GM19397 (cell line): ENCODE measurements at regions not wholly inside any gene's neighbourhood (a gene's known extent, or its start where the extent isn't known, plus 50 kb on each side); places are given as distances from the start of the nearest gene placed in this dataset.
"Not testable (repeated sequence)": the region's sequence is repeated elsewhere in the genome, so short reads cannot be mapped to it uniquely, and the experiment has no call there.

Experiments used
- ATAC-seq: cut with Tn5 transposase; IDR thresholded peaks from one replicate; pipeline ENCODE4 v1.9.1; 2021; ENCODE audit warnings: mild to moderate bottlenecking, moderate library complexity; ENCODE audit not compliant: unreplicated experiment

DNA sequence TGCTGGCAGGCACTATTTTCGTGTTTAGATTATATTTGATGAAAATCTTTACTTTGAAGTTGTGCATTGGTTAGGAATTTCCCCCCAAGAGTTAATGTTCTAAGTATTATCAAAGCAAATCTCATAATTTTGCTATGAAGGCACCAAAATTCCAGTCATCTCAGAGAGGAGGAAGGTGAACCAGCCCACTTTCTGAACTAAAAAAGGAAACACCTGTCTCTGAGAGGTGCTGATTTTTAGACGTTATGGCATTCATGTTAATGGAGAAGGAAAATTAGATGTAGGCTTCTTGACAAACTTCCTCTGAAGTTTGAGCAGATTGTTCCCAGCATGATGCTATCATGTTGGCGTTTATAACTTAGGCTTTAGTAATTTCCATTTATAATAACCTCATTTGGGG lies 432.9 kb upstream of the ACTBL2 start:
- no peak for ATAC-seq

DNA sequence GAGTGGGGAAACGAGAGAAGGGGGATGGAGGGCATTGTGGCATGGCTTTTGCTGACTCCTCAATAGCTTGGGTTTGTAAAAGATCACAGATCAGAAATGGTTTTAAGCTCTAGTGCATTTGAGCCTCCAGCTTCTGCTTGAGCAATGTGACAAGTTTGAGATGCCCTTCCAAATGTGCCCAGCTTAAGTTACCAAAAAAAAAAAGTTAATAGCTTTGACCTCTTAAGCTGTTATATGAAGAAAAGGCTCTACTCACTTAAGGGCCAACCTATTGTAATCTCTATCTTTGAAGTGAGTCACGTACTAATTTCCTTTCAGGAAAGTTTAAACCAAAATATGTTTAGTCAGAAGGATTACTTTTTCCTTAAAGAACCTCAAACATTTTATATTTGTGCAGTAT lies 428.8 kb upstream of the ACTBL2 start:
- no peak for ATAC-seq

DNA sequence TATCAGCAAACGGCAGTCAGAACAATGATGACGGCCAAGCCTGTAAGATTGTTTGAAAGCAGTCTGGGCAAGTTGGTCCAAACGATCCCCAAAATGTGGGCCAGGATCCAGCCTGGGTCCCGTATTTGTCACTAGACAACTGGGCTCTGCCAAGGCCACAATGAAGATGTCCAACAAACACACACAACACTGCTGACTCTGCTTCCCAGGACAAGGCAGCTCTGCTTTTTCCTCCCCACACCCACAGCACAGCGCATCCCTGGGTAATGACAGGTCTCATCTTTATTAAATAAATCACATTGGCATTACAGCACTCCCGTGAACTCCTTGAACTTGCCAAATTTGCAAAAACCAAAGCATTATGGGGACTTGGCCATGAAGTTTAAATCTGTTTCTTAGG lies 424.1 kb upstream of the ACTBL2 start:
- ATAC-seq = no peak

DNA sequence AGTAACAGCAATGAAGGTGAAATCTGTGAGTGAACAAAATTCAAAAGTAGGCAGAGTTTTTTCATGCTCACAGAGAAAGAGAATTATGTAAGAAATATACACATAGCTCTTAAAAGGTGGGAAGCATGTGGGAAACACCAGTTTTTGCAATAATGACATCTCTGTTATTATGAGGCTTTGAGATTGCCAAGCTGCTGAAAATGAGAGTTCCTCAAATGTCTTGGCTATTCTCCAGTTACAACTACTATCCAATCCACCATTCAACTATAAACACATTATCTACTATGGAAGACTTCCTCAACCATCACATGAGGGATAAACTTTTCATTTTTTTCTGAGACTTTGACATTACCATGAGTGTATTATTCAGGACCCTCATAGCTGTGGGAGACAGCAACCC lies 420.8 kb upstream of the ACTBL2 start:
- ATAC-seq = no peak

DNA sequence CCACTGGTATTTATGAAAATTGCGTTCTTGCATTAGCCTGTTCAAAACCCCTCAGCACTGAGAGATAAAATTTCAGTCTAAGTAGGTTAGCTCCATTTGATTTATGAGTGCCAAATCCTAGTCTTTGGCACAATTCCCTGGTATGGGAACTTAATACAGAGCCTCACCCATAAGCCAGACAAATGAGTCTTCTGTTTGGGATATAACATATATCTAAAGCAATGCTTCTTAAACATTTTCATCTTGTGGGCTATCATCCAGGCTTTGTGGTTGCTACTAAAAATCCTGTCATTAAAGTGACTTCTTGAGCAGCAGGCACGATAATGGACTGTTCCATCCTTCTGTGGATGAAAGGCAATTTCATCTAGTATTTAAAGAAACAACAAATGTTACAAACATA lies 419.5 kb upstream of the ACTBL2 start:
- ATAC-seq = no peak

DNA sequence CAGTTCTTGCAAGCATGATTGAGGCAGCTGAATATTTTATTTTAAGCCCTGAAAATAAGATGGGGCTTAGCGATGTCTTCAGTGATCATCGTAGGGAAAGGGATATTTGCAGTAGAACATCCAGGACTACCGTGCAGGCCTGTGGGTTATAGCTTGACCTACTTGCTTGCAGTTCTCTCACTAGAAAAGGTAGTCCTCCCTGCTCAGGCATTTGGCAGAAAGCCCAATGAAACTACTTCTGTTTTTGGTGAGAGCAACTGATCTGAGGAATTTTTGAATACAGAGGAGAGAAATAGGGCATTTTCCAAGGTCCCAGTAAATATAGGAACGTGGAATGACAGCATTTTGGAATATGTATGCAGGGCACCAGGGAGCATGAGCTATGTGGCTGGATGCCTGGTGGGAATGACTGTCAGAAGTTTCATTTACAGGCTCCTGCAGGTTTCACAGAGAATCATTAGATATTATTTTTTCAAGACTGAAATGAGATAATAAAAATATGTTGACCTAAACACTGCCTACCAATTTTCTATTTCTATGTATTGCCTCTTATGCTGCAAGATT lies 417.9 kb upstream of the ACTBL2 start:
- ATAC-seq = no peak

DNA sequence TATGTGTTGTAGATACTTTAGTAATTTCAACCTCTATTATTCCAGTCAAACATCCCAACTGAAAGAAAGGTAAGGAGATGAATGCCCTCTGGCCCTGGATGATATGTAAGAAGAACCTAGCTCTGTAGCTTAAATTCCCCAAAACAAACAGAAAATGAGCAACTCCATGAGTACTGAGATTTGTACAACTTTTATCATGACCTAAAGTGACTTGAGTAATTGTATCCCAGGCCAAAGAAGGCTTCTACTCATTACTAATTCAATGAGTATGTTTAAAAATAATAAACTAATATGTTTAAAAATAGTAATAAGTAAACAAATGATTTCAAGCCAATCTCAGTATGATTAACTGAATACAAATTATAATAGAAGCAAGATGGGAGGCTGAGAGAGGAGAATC lies 414.0 kb upstream of the ACTBL2 start:
- ATAC-seq = no peak

DNA sequence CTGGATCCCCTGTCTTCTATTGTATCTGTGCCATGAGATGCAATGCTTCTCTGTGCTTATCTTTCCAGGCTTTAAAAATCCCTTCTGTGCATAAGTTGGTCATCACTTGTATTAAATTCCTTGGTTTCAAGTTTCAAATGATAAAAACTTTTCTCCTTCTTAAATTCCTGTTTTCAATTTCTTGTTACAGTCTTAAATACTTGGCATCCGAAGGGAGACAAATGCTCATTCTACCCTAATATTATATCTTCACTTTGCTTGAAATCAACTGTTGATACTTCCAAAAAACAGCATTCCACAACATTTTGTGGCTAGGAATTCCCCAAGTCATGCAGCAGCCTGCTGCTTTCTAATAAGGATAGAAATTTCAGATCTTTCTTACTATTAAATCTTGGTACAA lies 413.2 kb upstream of the ACTBL2 start:
- no peak for ATAC-seq

DNA sequence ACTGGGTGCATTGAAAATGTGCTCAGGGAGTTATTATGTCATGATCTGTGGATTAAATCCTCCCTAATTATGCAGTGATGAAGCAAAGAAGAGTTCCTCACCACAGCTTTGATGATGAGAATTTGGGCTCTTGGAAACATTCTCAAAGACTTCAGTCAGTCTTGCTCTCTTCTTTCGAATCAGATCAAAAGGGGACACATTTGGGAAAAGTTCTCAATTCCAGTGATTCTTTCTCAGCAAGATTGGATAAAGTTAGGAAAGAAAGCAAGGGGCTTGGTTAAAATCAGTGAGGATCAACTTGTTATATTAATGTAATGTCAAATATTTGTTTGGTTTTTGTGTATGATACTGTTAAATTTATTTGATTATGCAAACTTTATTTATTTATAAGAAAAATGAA lies 411.3 kb upstream of the ACTBL2 start:
- ATAC-seq = no peak

DNA sequence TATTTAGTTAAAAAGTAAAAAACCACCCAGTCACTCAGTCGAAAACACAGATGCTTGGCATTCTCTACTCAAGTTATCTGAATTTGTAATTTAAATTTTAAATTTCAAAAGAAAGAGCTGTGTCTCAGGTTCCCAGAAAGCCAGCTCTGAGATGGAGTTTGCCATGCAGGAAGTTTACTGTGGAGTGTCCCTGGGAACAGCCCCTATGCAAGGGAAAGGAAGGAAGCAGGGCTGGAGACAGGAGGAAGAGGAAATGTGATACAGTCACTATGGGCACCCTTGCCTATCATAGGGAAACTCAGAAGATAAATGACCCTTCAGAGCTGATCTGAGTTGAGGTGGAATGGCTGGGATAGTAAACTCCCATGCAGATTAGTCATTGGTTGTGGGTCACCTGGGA lies 408.8 kb upstream of the ACTBL2 start:
- no peak for ATAC-seq

DNA sequence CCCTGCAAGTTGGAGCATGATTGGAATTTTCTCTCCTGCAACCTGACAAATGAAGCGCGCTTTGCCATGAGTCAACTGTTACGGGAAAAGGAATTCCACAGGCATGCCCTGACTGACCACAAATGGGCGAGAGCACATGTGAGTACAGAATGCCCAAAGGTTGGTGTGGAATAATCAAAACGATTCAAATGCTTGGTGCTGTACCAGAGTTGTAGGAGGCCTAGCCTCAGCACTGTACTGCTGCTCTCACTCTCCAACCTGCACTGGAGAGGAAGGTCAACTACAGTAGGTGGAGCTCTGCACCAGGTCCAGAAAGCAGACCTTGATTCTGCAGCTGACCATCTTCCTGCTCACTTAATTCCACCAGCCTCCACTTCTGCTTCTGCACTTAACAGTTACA lies 406.9 kb upstream of the ACTBL2 start:
- ATAC-seq = no peak

DNA sequence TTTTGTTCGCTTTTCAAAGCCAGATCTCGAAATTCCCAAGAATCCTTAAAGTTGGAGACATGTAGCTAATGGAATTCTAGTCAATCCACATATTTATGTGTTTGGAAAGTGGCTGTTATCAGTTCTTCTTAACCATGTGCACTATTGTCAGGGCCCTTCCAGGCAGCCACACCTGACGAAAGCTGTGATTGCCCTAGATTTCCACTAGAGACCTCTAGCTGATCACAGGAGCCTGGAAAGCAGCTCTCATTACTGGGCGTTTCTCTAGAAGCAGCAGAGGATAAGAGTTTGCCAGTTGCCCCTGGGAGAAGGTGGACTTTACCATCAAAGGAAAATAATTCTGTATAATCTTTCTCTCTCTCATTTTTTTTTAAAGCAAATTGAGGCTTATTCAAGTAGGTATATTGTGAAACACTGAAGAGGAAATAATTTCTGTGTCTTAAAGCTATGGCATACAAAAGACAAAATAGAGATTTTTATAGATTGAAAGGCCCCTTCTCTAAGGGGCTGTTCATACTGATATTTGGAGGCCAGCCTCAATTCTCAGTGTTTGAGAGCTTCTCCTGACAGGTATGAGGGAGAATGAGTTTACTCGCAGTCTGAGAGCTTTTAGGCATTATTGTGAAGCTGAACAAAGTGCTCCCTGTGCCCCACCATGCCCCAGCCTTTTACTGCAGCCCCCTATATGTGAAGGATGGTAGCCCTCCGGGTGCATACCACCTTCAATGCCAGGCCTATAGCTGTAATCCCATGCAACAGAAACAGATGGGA lies 405.4 kb upstream of the ACTBL2 start:
- ATAC-seq = no peak

DNA sequence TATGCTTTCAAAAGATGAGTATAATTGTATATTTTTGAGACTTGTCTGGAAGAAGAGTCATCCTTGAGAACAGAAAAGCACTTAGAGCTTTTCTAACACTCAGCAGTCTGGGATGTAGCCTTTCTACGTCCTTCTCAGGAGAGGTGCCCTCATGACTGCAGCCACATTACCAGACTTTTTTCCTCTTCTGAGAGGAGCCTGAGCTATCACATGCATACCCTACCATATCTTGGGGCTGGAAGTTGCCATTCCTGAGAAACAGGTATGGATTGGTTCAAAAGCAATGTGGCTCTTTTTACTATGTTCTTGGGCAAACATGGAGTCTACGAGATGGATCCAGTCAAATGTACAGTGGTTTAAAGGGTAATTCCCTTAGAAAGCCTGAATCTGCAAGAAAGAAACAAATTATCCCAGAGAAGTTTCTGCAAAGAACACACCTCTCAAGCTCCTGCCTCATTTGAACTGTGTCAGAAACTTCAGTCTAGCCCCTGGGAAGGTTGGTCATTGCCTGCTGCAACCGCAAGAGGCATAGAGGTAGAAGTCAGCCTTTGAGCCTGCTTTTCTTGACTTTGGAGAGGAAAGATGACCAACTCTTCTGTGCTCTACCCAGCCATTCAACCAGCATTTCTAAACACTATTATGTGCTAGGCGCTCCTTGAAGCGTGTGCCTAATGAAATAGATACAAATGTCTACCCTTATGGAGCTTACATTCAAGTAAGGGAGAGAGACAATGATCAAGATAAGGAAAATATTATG lies 401.9 kb upstream of the ACTBL2 start:
- ATAC-seq = no peak

DNA sequence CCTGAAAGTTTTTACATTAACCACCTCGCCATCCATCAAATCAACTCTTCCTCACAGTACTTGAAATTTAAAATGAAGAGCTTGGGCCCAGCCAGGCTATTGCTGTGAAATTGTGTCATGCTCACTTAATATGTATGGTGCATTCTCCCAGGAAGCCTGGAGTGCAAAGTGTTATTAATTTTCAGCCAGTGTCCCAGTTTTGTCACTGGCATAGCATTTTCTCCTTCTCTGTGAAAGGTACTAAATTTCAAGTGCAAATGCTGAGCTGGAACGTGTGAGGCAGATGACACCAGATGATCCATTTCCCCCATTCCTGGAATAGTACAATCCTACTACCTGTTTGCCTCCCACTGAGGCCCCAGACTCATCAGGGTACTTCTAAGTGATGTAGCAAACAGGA lies 397.6 kb upstream of the ACTBL2 start:
- no peak for ATAC-seq

DNA sequence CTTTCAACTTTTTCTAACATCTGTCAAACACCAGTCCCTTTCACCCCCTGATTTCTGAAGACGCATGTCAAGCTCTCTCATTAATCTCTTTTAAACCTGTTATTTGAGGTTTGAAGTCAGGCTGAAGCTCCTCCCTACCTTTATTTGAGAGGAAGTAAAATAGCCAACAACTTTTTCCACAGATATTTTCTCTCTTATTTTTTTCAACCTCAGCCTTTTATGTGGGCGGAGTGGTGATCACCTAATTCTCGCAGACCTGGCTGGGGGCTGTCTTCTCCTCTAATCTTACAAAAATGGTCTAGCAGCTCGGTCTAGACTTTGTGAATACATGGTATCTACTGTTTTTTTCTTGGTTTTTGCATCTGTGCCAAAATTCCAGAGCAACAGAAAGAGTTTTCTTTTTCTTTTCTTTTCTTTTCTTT lies 395.7 kb upstream of the ACTBL2 start:
- no peak for ATAC-seq

DNA sequence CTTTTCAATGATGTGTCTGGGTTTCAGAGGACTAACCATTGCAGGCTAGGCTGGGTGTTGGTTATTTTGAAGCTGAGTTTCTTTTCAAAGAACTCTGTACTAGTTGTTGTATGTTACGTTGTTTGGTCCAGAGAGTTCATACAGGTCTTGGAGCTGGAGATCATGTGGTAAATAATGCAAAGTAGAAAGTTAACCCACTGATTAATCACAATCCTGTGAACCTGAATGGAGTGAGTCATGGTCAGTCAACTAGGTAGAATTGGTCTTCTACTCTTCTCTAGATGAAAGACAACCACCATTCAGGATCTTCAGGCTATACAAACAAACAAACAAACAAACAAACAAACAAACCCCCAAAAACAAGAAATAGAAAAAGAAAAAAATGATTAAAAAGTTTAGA lies 388.9 kb upstream of the ACTBL2 start:
- ATAC-seq = no peak

DNA sequence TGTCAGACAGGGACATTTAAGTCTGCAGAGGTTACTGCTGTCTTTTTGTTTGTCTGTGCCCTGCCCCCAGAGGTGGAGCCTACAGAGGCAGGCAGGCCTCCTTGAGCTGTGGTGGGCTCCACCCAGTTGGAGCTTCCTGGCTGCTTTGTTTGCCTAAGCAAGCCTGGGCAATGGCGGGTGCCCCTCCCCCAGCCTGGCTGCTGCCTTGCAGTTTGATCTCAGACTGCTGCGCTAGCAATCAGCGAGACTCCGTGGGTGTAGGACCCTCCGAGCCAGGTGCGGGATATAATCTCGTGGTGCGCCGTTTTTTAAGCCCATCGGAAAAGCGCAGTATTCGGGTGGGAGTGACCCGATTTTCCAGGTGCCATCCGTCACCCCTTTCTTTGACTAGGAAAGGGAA lies 387.7 kb upstream of the ACTBL2 start:
- ATAC-seq = not testable (repeated sequence)

DNA sequence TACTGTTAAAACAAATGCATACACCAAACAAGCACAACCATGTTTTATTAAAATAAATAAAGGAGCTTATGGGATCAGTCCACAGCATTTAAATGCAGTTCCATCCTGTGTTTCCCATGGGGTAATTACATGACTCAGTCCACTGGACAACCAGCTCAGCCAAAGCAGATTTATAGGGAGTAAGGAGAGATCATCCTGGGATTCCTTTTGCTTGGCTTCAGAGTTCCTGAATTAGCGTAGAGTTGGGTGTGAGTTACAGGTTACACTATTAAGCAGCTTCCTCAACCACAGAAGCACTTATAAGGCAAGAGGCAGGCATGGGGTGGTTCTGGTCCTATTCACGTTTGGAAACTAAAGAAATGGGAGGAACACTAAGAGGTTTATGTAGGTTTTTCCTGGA lies 381.1 kb upstream of the ACTBL2 start:
- no peak for ATAC-seq

DNA sequence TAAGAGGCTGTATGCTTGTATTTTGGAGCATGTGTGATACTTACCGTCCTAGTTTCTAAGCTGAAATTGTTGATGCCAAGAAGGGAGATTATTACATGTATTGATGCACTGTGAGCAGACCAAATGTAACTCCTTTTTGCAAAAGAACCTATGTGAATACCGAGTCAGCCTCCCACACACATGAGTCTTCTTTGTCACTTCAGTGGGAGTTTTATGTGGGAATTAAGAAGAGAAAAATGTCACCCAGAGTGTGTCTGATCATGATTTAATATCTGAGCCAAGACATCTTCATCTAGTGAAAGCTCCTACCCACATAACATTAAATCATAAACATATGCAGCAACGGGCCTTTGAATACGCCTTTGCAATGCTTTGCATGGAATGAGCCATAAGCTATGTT lies 380.3 kb upstream of the ACTBL2 start:
- ATAC-seq = no peak

DNA sequence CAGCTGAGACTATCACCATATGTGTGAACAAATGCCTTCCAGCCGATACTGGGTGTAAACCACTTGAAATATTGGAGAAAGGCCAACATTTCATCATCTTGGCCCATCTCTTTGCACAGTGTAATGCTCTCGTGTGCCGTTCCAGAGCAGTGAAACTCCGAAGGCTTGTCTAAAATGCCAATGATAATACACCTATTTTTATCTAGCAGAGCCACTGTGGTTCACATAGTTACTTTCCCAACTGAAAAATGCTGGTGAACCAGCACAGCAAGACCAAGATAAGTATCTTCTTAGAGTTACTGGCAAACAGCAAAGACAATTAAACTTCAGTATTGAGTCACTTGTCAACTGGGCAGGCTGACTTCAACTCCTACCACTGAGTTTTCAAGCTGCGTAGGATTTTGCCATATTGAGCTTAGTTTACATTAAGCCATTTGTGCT lies 379.9 kb upstream of the ACTBL2 start:
- no peak for ATAC-seq

DNA sequence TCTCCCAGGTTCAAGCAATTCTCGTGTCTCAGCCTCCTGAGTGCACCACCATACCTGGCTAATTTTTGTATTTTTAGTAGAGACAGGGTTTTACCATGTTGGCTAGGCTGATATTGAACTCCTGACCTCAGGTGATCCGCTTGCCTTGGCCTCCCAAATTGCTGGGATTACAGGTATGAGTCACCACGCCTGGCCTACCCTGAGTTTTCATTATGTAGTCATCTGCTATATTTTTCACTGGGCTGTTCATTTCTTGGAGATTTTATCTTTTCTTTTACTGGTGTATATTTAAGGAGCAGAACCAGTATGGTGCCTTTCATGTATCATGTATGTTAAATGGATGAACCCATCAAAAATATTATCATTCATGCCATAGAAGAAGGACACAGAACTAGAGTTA lies 377.0 kb upstream of the ACTBL2 start:
- ATAC-seq = no peak

DNA sequence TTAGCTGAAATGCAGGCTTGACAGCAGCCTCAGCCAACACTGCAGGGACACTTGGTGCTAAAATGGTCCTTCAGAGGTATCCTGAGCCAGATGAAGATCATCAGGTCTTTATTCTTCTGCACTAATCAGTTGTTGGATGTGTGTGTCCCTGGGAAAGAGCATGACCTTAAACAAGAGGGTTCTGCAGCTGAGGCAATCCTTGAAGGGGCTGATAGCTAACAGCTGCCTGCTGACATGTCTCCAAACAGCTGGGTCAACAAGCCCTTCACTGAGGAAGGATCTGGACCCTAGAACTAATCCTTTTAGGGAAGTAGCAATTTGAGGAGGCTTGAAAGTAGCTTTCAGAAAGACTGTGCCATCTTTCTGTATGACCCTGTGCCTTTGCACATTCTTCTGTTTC lies 376.3 kb upstream of the ACTBL2 start:
- no peak for ATAC-seq
